ENCODE measurements at regions not wholly inside any gene's neighbourhood (a gene's known extent, or its start where the extent isn't known, plus 50 kb on each side); places are given as distances from the start of the nearest gene placed in this dataset.

DNA sequence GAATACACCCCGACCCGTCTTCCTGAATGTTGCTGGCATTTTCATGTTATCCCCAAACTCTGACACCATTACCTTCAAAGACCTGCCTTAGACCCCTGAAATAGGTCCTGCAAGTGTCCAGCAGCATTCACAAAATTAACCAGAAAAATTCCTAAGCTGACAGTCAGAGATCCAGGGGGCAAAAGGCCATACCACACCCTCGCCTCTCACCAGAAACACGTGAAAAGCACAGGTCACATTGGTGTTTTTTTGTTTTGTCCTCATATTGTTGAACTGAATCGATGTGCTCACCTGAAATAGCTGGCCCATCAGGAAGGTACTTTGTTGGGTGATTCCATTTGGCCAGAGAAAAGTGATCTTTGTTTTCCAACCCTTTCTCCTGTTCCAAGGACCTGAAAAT lies 113.1 kb upstream of the HES1 start:
- TF ChIP-seq, protein P1, sequence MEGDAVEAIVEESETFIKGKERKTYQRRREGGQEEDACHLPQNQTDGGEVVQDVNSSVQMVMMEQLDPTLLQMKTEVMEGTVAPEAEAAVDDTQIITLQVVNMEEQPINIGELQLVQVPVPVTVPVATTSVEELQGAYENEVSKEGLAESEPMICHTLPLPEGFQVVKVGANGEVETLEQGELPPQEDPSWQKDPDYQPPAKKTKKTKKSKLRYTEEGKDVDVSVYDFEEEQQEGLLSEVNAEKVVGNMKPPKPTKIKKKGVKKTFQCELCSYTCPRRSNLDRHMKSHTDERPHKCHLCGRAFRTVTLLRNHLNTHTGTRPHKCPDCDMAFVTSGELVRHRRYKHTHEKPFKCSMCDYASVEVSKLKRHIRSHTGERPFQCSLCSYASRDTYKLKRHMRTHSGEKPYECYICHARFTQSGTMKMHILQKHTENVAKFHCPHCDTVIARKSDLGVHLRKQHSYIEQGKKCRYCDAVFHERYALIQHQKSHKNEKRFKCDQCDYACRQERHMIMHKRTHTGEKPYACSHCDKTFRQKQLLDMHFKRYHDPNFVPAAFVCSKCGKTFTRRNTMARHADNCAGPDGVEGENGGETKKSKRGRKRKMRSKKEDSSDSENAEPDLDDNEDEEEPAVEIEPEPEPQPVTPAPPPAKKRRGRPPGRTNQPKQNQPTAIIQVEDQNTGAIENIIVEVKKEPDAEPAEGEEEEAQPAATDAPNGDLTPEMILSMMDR (IDR thresholded peaks at IDR 0.05): no peak
- no peak for TF ChIP-seq EP300 (IDR thresholded peaks at IDR 0.05)
- no peak for TF ChIP-seq POLR2A (IDR thresholded peaks at IDR 0.05)
